Right lung (tissue), 2 donors: ENCODE measurements at regions not wholly inside any gene's neighbourhood (a gene's known extent, or its start where the extent isn't known, plus 50 kb on each side); places are given as distances from the start of the nearest gene placed in this dataset.
A peak's percentile ranks its signal among the peaks of the same experiment; 100 is the strongest.
"Not testable (repeated sequence)": the region's sequence is repeated elsewhere in the genome, so short reads cannot be mapped to it uniquely, and the experiment has no call there.

Experiments used
- DNase-seq, 2 donors: peaks; one replicate each; pipeline ENCODE4 v3.0.0-alpha.2; 2013

GRCh38 chr3:166527325-166527724 lies 690.1 kb upstream of the BCHE start:
- no peak for DNase-seq

DNA sequence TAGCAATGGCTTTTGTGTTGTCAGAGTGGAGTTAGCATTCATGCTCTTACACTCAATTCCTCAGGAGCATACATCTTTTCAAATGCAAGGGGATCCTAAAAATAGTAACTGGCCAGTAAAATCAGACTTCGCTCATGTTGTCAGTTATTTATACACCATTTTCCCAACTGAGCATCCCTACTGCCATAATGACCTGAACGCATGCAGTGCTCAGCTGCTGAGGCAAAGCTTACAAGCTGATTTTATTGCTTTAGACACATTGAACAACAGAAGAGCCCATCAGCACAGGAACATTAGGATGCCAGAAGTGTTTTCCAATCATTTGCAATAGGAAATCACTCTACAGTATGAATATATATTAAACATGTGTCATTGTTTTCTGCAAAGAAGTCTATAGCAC lies 689.7 kb upstream of the BCHE start:
- DNase-seq, result no peak

- no peak for DNase-seq
Measured at GRCh38 chr3:166522017-166522416, 684.8 kb upstream of the BCHE start.

DNA sequence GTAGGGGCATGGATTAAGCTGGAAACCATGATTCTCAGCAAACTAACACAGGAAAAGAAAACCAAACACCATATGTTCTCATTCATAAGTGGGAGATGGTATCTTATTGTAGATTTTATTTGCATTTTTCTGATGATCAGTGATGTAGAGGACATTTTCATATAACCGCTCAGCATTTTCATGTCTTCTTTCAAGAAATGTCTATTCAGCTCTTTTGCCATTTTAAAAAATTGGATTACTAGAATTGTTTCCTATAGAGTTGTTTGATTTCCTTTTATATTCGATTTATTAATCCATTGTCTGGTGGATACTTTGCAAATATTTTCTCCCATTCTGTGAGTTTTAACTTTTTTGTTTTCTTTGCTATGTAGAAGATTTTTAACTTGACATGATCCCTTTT lies 682.2 kb upstream of the BCHE start:
- no peak for DNase-seq

DNA sequence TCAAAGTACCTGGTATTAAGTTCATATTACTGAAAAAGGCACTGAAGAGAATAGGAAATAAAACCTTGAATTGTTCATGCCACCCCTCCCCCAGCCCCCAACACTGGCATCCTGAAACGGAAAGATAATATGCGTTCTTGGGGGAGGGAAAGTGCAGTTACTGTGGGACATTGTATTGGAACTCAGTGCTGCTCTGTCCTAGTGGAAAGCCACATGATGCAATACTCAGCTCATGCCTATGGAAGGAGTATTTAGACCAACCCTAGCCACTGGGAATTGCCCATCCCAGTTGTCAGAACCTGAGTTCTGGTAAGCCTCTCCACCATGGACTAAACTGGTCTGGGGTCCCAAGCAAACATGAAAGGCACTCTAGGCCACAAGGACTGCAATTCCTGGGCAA lies 680.8 kb upstream of the BCHE start:
- no peak for DNase-seq

DNA sequence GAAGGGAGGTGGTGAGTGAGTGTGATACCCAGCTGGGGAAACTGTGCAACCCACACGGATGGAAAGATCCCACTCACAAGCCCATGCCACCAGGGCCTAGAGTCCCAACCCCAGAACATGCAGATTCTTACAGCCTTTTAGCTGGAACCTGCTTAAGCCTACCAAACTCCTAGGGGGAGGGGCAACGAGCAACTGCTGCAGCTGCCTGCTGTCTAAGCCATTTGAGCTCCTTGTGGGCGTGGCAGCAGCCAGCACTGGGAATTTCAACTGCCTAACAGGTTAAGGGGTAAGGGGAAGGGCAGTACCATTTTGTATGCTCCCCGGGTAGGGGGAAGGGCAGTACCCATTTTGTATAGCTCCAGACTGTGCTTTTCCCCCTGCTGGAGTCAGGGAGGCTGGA lies 673.2 kb upstream of the BCHE start:
- no peak for DNase-seq

GRCh38 chr3:166500420-166500819 lies 663.2 kb upstream of the BCHE start:
- not testable (repeated sequence) for DNase-seq

DNA sequence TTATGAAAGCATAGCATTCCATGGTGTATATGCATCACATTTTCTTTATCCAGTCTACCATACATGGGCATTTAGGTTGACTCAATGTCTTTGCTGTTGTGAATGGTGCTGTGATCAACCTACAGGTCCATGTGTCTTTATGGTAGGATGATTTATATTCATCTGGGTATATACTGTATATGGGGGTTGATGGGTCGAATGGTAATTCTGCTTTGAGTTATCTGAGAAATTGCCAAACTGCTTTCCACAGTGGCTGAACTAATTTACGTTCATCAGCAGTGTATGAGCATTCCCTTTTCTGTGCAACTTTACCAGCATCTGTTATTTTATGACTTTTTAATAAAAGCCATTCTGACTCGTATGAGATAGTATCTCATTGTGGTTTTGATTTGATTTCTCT lies 662.4 kb upstream of the BCHE start:
- DNase-seq, result no peak

GRCh38 chr3:166498446-166498845 lies 661.2 kb upstream of the BCHE start:
- DNase-seq, result no peak

- DNase-seq, result no peak
Measured at GRCh38 chr3:166489826-166490225, 652.6 kb upstream of the BCHE start.

- no peak for DNase-seq
Measured at GRCh38 chr3:166488977-166489672, 651.9 kb upstream of the BCHE start.

DNA sequence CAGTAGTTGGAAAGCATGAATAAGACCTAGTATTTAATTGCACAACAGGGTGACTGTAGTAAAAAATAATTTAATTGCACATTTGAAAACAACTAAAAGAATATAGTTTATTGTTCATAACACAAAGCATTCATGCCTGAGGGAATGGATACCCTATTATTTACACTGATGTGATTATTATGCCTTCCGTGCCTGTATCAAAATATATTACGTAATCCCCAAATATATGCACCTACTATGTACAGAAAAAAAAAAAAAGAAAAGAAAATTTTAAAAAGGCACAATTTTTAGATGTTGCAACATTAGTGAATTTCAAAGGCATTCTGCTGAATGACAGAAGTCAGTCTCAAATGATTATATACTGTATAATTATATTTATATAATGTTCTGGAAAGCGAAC lies 647.2 kb upstream of the BCHE start:
- DNase-seq, result no peak

GRCh38 chr3:166481340-166481739 lies 644.1 kb upstream of the BCHE start:
- DNase-seq, result no peak

- no peak for DNase-seq
Measured at GRCh38 chr3:166478356-166478755, 641.1 kb upstream of the BCHE start.

GRCh38 chr3:166473501-166473900 lies 636.3 kb upstream of the BCHE start:
- DNase-seq, result no peak

DNA sequence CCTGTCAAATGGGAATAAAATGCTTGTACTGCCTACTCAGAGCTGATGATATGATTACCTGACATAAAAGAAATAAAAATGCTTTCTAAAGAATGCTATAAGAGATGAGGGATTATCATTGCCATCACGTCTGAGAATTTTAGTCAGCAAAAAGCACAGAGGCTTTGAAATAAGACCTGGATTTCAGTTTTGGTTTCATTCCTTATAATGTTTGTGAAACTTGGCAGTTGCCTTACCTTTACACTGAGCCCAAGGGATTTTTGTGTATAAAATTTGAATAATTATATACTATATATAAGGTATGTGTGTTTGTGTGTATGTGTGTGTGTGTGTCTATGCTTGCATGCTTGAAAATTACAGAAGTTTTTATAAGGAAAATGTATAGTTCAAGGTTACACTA lies 634.8 kb upstream of the BCHE start:
- DNase-seq, result no peak

- DNase-seq, result no peak
Measured at GRCh38 chr3:166471074-166471767, 634.0 kb upstream of the BCHE start.

DNA sequence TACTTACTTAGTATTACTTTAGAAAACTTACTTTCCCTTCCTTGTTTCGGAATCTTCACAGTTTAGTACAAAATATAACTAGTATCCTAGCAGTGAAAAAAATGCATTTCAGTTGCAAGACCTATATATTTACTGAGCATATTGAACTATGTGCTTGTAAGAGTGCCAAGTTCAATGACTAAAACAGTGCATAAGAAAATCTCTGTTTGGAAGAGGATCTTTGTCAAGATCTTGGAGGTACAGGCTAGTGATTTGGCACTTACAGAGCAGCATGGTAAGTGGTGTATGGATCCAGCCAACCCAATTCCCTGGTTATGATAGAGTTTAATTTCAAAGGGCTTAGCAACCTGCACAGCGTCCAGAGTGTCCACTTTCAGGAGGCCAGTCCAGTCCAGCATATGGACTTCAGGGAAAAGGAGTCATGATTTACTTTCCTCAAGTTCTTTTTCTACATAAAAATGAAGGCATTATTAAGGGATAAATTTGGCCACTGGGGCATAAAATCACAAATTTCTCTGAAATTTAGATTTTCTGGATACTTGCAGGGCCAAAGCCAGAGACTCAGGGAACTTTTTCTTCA lies 625.8 kb upstream of the BCHE start:
- no peak for DNase-seq

- DNase-seq, result peak in 1 of 2 donors; percentile 4
Measured at GRCh38 chr3:166461626-166462025, 624.4 kb upstream of the BCHE start.

DNA sequence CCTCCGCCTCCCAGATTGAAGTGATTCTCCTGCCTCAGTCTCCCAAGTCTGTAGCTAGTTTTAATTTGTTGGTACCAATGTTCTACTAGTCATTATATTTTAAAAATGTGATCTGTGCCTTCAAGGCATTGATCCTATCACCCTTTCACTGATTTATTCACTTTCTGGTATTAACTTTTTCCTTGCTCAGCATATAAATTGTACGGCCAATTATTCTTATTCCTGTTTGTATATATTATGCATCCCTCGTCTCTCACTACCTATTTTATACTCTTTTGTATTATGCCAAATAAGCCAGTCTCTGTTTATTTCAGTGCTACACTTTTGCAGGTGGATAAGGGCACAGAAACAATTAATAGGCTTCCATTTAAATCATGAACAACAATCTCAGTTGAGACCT lies 620.2 kb upstream of the BCHE start:
- no peak for DNase-seq

GRCh38 chr3:166456286-166456685 lies 619.1 kb upstream of the BCHE start:
- no peak for DNase-seq

DNA sequence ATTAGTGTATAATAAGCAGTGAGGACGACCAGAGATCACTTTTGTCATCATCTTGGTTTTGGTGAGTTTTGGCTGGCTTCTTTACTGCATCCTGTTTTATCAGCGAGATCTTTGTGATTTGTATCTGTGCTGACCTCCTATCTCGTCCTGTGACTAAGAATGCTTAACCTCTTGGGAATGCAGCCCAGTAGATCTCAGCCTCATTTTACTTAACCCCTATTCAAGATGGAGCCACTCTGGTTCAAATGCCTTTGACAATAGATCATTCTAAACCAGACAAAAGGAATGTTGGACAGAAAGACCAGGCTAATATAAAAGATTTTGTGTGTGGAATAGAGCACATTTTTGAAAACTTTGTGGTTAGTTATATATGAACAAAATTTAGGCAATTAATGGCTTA lies 618.5 kb upstream of the BCHE start:
- no peak for DNase-seq

DNA sequence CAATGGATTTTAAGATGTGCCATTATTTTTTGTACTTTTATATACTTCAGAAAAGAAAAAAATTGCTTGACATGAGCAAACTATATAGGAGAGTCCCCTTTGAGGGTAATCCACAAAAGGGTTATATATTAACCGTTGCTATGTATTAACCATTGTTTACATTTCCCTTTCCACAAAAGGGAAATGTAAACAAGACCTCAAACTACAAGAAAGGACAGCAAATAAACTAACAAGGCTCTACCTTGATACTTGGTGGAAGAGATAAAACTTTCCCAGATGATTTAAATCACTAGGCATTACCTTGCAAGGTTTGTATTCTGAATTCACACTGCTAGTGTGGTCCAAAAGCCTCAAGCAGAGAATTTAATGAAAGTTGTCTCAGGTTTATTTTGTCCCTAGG lies 616.3 kb upstream of the BCHE start:
- DNase-seq, result no peak

DNA sequence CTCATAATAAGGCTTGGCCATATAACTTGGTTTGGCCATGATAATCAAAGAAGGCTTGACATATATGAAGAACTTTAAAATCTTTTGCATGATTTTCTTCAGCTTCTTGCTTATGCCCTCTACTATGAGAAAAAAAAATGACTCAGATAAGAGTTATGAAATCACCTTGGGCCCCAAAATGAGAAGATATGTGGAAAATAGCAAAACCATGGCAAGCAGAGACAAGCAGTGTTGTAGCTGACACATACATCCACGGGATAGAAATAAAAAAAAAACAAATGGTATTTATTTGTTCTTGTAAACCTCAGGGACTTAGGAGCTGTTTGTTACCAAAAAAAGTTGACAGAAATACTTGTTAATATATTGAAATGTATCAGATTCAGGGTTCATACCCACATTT lies 614.8 kb upstream of the BCHE start:
- DNase-seq, result no peak
